ENCODE measurements at regions not wholly inside any gene's neighbourhood (a gene's known extent, or its start where the extent isn't known, plus 50 kb on each side); places are given as distances from the start of the nearest gene placed in this dataset.
A peak's percentile ranks its signal among the peaks of the same experiment; 100 is the strongest.

DNA sequence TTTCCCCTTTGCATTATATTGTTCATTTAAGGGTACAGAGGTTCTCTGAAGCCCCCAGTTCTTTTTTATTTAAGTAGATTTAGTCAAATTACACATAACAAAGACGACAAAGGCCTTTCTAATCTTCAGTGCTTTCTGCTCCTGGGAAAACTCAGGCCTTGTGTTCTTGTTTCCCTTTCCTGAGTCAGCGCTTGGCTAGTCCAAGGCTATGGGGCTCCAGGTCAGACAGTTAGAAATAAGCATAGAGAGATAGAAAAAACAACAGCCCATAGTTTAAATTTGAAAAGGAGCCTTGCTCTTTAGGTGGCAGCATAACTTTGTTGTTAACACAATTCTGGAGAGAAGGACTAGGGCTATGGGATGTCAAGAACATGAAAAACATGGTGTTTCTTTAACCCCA, 97.3 kb downstream of the PPP1R2C start:
- H3K36me3 ChIP-seq (ENCODE audit: control insufficient read depth in 2 of 2, extremely low read depth in 1 of 2, insufficient read depth in 2 of 2, low read length in 2 of 2), result no peaks in the 10 kb centered on the region
- FAIRE-seq (no peak), DNase-seq (ENCODE audit: low read depth, low spot score) (no peak)
- H3K9me3 ChIP-seq (ENCODE audit: control insufficient read depth, low read depth, low read length), result no peaks in the 10 kb centered on the region
- H3K9me1 ChIP-seq (ENCODE audit: control insufficient read depth, extremely low read depth, insufficient read depth, low read length), result no peaks in the 10 kb centered on the region
- H3K79me2 ChIP-seq (ENCODE audit: control insufficient read depth, insufficient read depth, low read length), result no peaks in the 10 kb centered on the region
- H3K4me1 ChIP-seq (ENCODE audit: control insufficient read depth, extremely low read depth, insufficient read depth, low read length), result no peaks in the 10 kb centered on the region
- dilution Hi-C loops (cut with MboI; ENCODE audit: extremely low pct_ligation_motif_present, low sequenced_read_pairs), result no loop called here
- no peak overlapping the region for H3K4me2 ChIP-seq (ENCODE audit: control insufficient read depth, extremely low read depth, insufficient read depth, low read depth, low read length)
- H3K4me3 ChIP-seq (ENCODE audit: control insufficient read depth in 2 of 3, extremely low read depth in 1 of 3, insufficient read depth in 2 of 3, low read depth in 1 of 3, low read length in 3 of 3), result no peak overlapping the region
- H3K27ac ChIP-seq (ENCODE audit: control insufficient read depth, insufficient read depth, low read length), result no peak overlapping the region
- TF ChIP-seq, protein P1, sequence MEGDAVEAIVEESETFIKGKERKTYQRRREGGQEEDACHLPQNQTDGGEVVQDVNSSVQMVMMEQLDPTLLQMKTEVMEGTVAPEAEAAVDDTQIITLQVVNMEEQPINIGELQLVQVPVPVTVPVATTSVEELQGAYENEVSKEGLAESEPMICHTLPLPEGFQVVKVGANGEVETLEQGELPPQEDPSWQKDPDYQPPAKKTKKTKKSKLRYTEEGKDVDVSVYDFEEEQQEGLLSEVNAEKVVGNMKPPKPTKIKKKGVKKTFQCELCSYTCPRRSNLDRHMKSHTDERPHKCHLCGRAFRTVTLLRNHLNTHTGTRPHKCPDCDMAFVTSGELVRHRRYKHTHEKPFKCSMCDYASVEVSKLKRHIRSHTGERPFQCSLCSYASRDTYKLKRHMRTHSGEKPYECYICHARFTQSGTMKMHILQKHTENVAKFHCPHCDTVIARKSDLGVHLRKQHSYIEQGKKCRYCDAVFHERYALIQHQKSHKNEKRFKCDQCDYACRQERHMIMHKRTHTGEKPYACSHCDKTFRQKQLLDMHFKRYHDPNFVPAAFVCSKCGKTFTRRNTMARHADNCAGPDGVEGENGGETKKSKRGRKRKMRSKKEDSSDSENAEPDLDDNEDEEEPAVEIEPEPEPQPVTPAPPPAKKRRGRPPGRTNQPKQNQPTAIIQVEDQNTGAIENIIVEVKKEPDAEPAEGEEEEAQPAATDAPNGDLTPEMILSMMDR (optimal IDR thresholded peaks at IDR 0.05 in 1 of 3, IDR thresholded peaks at IDR 0.05 in 1 of 3, conservative IDR thresholded peaks at IDR 0.05 in 1 of 3; ENCODE audit: extremely low read depth in 1 of 3, insufficient read depth in 2 of 3, low read length in 3 of 3), result no peak
- TF ChIP-seq EZH2 (IDR thresholded peaks at IDR 0.05; ENCODE audit: low read length), result no peak
- H4K20me1 ChIP-seq (ENCODE audit: control insufficient read depth, extremely low read depth, insufficient read depth, low read length), result no peaks in the 10 kb centered on the region
- no peaks in the 10 kb centered on the region for H3K27me3 ChIP-seq (ENCODE audit: control insufficient read depth, extremely low read depth, insufficient read depth, low read length)
- H2AFZ ChIP-seq (ENCODE audit: control insufficient read depth, low read length), result no peak overlapping the region
- H3K9ac ChIP-seq (ENCODE audit: control insufficient read depth, extremely low read depth, insufficient read depth, low read length), result no peak overlapping the region

GRCh38 chrX:42678133-42678532, 99.8 kb downstream of the PPP1R2C start:
- H3K9ac ChIP-seq (ENCODE audit: control insufficient read depth, extremely low read depth, insufficient read depth, low read length), result no peak overlapping the region
- dilution Hi-C loops (cut with MboI; ENCODE audit: extremely low pct_ligation_motif_present, low sequenced_read_pairs), result no loop called here
- H3K36me3 ChIP-seq (ENCODE audit: control insufficient read depth in 2 of 2, extremely low read depth in 1 of 2, insufficient read depth in 2 of 2, low read length in 2 of 2), result no peaks in the 10 kb centered on the region
- TF ChIP-seq, protein P1 (optimal IDR thresholded peaks at IDR 0.05 in 1 of 3, IDR thresholded peaks at IDR 0.05 in 1 of 3, conservative IDR thresholded peaks at IDR 0.05 in 1 of 3; ENCODE audit: extremely low read depth in 1 of 3, insufficient read depth in 2 of 3, low read length in 3 of 3), result peak in 2 of 3 experiments; percentile 10 to 14
- TF ChIP-seq EZH2 (IDR thresholded peaks at IDR 0.05; ENCODE audit: low read length), result no peak
- no peak overlapping the region for H3K4me3 ChIP-seq (ENCODE audit: control insufficient read depth in 2 of 3, extremely low read depth in 1 of 3, insufficient read depth in 2 of 3, low read depth in 1 of 3, low read length in 3 of 3)
- no peaks in the 10 kb centered on the region for H3K4me1 ChIP-seq (ENCODE audit: control insufficient read depth, extremely low read depth, insufficient read depth, low read length)
- no peak overlapping the region for H3K4me2 ChIP-seq (ENCODE audit: control insufficient read depth, extremely low read depth, insufficient read depth, low read depth, low read length)
- no peaks in the 10 kb centered on the region for H4K20me1 ChIP-seq (ENCODE audit: control insufficient read depth, extremely low read depth, insufficient read depth, low read length)
- H3K27me3 ChIP-seq (ENCODE audit: control insufficient read depth, extremely low read depth, insufficient read depth, low read length), result no peaks in the 10 kb centered on the region
- H3K9me3 ChIP-seq (ENCODE audit: control insufficient read depth, low read depth, low read length), result no peaks in the 10 kb centered on the region
- H2AFZ ChIP-seq (ENCODE audit: control insufficient read depth, low read length), result no peak overlapping the region
- FAIRE-seq (no peak), DNase-seq (ENCODE audit: low read depth, low spot score) (no peak)
- H3K9me1 ChIP-seq (ENCODE audit: control insufficient read depth, extremely low read depth, insufficient read depth, low read length), result no peaks in the 10 kb centered on the region
- H3K79me2 ChIP-seq (ENCODE audit: control insufficient read depth, insufficient read depth, low read length), result no peaks in the 10 kb centered on the region
- no peak overlapping the region for H3K27ac ChIP-seq (ENCODE audit: control insufficient read depth, insufficient read depth, low read length)

Measured in keratinocyte (primary cell).